ENCODE measurements at regions not wholly inside any gene's neighbourhood (a gene's known extent, or its start where the extent isn't known, plus 50 kb on each side); places are given as distances from the start of the nearest gene placed in this dataset.
"Not testable (repeated sequence)": the region's sequence is repeated elsewhere in the genome, so short reads cannot be mapped to it uniquely, and the experiment has no call there.

DNA sequence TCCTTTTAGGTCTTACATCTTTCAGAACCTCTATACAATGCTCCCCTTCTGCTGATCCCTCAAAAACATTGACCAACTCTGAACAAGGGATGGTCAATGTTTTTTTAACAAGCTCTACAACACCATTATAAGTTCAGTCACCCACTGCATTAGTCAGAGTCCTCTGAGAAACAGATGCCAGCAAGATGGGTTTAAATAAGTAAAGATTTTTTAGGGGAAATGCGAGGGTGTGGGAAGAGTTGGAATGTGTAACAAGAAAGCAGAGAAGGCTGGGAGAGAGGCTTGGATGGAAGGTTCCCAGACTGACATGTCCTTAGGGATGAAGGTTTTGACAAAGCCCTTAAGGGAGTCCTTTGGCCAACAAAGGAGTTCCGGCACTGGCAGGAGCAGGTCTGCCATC is 478.3 kb downstream of the FRK start:
- Histone ChIP-seq H3K27ac (ENCODE audit: low read depth, low read length) (no peak overlapping the region), H3K9me2 (ENCODE audit: insufficient read depth) (no peaks in the 10 kb centered on the region), H4K20me1 (ENCODE audit: insufficient read depth) (no peaks in the 10 kb centered on the region; the same call in 1 of the 2 replicates), H3K4me3 (replicated peaks in 1 of 2; ENCODE audit: low read depth in 1 of 2, low read length in 2 of 2) (no peak overlapping the region), H3K4me1 (ENCODE audit: control insufficient read depth in 1 of 2, insufficient read depth in 2 of 2, low read length in 2 of 2) (no peaks in the 10 kb centered on the region), H3K9me3 (ENCODE audit: control insufficient read depth in 1 of 2, insufficient read depth in 1 of 2, low read depth in 1 of 2, low read length in 2 of 2) (no peaks in the 10 kb centered on the region), H2AFZ (ENCODE audit: low read depth, low read length, poor library complexity, severe bottlenecking) (no peak overlapping the region), H3K36me3 (ENCODE audit: control insufficient read depth in 1 of 2, insufficient read depth in 2 of 2, low read length in 2 of 2) (no peaks in the 10 kb centered on the region), H3K27me3 (ENCODE audit: insufficient read depth, low read length) (peaks cover 3% of the 10 kb centered on the region), H3K4me2 (ENCODE audit: low read length) (no peak overlapping the region), H3K9ac (ENCODE audit: low read length) (no peak overlapping the region), H3K79me2 (ENCODE audit: insufficient read depth, low read length) (no peaks in the 10 kb centered on the region)
- ChIA-PET RAD21 (ENCODE audit: low non-redundant PET in 1 of 2, low total read pairs in 2 of 2, uncharacterized antibody in 2 of 2, unreplicated experiment in 2 of 2) (no interaction called here), POLR2A (no interaction called here), CTCF (no interaction called here)
- no peak for TF ChIP-seq JUND (IDR thresholded peaks at IDR 0.05)
- TF ChIP-seq, protein P1, sequence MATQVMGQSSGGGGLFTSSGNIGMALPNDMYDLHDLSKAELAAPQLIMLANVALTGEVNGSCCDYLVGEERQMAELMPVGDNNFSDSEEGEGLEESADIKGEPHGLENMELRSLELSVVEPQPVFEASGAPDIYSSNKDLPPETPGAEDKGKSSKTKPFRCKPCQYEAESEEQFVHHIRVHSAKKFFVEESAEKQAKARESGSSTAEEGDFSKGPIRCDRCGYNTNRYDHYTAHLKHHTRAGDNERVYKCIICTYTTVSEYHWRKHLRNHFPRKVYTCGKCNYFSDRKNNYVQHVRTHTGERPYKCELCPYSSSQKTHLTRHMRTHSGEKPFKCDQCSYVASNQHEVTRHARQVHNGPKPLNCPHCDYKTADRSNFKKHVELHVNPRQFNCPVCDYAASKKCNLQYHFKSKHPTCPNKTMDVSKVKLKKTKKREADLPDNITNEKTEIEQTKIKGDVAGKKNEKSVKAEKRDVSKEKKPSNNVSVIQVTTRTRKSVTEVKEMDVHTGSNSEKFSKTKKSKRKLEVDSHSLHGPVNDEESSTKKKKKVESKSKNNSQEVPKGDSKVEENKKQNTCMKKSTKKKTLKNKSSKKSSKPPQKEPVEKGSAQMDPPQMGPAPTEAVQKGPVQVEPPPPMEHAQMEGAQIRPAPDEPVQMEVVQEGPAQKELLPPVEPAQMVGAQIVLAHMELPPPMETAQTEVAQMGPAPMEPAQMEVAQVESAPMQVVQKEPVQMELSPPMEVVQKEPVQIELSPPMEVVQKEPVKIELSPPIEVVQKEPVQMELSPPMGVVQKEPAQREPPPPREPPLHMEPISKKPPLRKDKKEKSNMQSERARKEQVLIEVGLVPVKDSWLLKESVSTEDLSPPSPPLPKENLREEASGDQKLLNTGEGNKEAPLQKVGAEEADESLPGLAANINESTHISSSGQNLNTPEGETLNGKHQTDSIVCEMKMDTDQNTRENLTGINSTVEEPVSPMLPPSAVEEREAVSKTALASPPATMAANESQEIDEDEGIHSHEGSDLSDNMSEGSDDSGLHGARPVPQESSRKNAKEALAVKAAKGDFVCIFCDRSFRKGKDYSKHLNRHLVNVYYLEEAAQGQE (IDR thresholded peaks at IDR 0.05; ENCODE audit: low read depth): no peak
- TF ChIP-seq RAD21 (IDR thresholded peaks at IDR 0.05; ENCODE audit: low read depth): no peak
- no peak for TF ChIP-seq CBX3 (IDR thresholded peaks at IDR 0.05; ENCODE audit: low read depth)
- TF ChIP-seq EZH2phosphoT487 (IDR thresholded peaks at IDR 0.05; ENCODE audit: borderline replicate concordance): no peak
- TF ChIP-seq YY1 (IDR thresholded peaks at IDR 0.05; ENCODE audit: extremely low read depth, insufficient replicate concordance, low read depth, low read length): no peak
- no peak for TF ChIP-seq EZH2 (IDR thresholded peaks at IDR 0.05)
- TF ChIP-seq TCF7L2 (IDR thresholded peaks at IDR 0.05; ENCODE audit: borderline replicate concordance, extremely low read depth, insufficient read depth, insufficient read length): no peak
- TF ChIP-seq, protein P2, sequence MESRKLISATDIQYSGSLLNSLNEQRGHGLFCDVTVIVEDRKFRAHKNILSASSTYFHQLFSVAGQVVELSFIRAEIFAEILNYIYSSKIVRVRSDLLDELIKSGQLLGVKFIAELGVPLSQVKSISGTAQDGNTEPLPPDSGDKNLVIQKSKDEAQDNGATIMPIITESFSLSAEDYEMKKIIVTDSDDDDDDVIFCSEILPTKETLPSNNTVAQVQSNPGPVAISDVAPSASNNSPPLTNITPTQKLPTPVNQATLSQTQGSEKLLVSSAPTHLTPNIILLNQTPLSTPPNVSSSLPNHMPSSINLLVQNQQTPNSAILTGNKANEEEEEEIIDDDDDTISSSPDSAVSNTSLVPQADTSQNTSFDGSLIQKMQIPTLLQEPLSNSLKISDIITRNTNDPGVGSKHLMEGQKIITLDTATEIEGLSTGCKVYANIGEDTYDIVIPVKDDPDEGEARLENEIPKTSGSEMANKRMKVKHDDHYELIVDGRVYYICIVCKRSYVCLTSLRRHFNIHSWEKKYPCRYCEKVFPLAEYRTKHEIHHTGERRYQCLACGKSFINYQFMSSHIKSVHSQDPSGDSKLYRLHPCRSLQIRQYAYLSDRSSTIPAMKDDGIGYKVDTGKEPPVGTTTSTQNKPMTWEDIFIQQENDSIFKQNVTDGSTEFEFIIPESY (IDR thresholded peaks at IDR 0.05; ENCODE audit: extremely low read depth, insufficient replicate concordance, low read length): no peak
- no peak for TF ChIP-seq ZFX (IDR thresholded peaks at IDR 0.05)
- TF ChIP-seq FOSL1 (IDR thresholded peaks at IDR 0.05; ENCODE audit: low read depth): no peak
- TF ChIP-seq, protein P3, sequence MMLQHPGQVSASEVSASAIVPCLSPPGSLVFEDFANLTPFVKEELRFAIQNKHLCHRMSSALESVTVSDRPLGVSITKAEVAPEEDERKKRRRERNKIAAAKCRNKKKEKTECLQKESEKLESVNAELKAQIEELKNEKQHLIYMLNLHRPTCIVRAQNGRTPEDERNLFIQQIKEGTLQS (IDR thresholded peaks at IDR 0.05): no peak
- TF ChIP-seq CEBPB (IDR thresholded peaks at IDR 0.05; ENCODE audit: low read depth): no peak
- no peak for TF ChIP-seq SIN3A (IDR thresholded peaks at IDR 0.05; ENCODE audit: low read depth)
- TF ChIP-seq SRF (IDR thresholded peaks at IDR 0.05; ENCODE audit: low read depth): no peak
- TF ChIP-seq POLR2A (IDR thresholded peaks at IDR 0.05; ENCODE audit: borderline replicate concordance, extremely low read depth, insufficient read depth, insufficient read length): no peak
- TF ChIP-seq ELF1 (IDR thresholded peaks at IDR 0.05; ENCODE audit: borderline replicate concordance, low read depth): no peak
- ATAC-seq: no peak
- DNase-seq (ENCODE audit: low read depth, low spot score): no peak
- BruUV-seq (replicated peaks): no TSS peak
- intact Hi-C loops (cut with micrococcal nuclease): no loop called here

DNA sequence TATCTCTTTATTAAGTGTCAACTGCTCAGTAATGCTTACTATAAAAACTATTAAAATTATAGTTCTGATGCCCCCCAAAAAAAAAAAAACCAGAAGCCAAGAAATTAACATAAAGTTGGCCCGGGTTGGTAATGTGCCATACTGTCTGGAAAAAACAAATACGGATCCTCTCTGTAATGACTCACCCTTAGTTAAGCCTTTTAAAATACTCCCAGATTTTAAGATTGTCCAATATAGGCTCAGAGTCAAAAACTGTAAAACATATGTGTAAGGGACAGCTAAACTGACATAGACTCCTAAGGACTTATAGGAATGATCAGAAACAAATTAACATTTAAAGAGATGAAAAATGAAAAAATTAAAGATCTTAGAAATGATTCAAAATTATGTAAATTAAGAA is 481.1 kb downstream of the FRK start:
- H3K9ac ChIP-seq (ENCODE audit: low read length); CTCF ChIA-PET; H3K27me3 ChIP-seq (ENCODE audit: insufficient read depth, low read length); RAD21 ChIA-PET (ENCODE audit: low non-redundant PET in 1 of 2, low total read pairs in 2 of 2, uncharacterized antibody in 2 of 2, unreplicated experiment in 2 of 2); H3K4me3 ChIP-seq (replicated peaks in 1 of 2; ENCODE audit: low read depth in 1 of 2, low read length in 2 of 2); H3K4me1 ChIP-seq (ENCODE audit: control insufficient read depth in 1 of 2, insufficient read depth in 2 of 2, low read length in 2 of 2); POLR2A ChIA-PET; H3K27ac ChIP-seq (ENCODE audit: low read depth, low read length); BruUV-seq (replicated peaks); H3K4me2 ChIP-seq (ENCODE audit: low read length); H3K79me2 ChIP-seq (ENCODE audit: insufficient read depth, low read length); ATAC-seq; H3K9me3 ChIP-seq (ENCODE audit: control insufficient read depth in 1 of 2, insufficient read depth in 1 of 2, low read depth in 1 of 2, low read length in 2 of 2); H3K9me2 ChIP-seq (ENCODE audit: insufficient read depth); H3K36me3 ChIP-seq (ENCODE audit: control insufficient read depth in 1 of 2, insufficient read depth in 2 of 2, low read length in 2 of 2); DNase-seq (ENCODE audit: low read depth, low spot score); H4K20me1 ChIP-seq (ENCODE audit: insufficient read depth); H2AFZ ChIP-seq (ENCODE audit: low read depth, low read length, poor library complexity, severe bottlenecking); intact Hi-C loops (cut with micrococcal nuclease): not testable (repeated sequence)
